HepG2 (cell line): ENCODE measurements at regions not wholly inside any gene's neighbourhood (a gene's known extent, or its start where the extent isn't known, plus 50 kb on each side); places are given as distances from the start of the nearest gene placed in this dataset.

Experiments
- EED ChIP-seq: sonication (generic); formaldehyde crosslinking; IDR thresholded peaks from 2 replicates; pipeline ENCODE4 v1.5.0; 2020; ENCODE audit warnings: mild to moderate bottlenecking, missing genetic modification reagents
- GPN1 ChIP-seq: sonication (generic); formaldehyde crosslinking; IDR thresholded peaks from 2 replicates; pipeline ENCODE4 v1.5.1; 2020; ENCODE audit warnings: missing genetic modification reagents, borderline replicate concordance
- ISX ChIP-seq: sonication (generic); formaldehyde crosslinking; conservative IDR thresholded peaks from 2 replicates; pipeline ENCODE4 v1.5.0; 2020; ENCODE audit warnings: missing genetic modification reagents
- KDM2A ChIP-seq: sonication (generic); formaldehyde crosslinking; IDR thresholded peaks from 2 replicates; pipeline ENCODE4 v1.4.0; 2020; ENCODE audit warnings: low read depth, missing genetic modification reagents, borderline replicate concordance
- KMT2A ChIP-seq: sonication (generic); formaldehyde crosslinking; IDR thresholded peaks from 2 replicates; pipeline ENCODE4 v1.4.0; 2020; ENCODE audit warnings: missing genetic modification reagents
- MTF2 ChIP-seq: sonication (generic); formaldehyde crosslinking; IDR thresholded peaks from 2 replicates; pipeline ENCODE4 v1.5.0; 2020; ENCODE audit warnings: missing genetic modification reagents, borderline replicate concordance
- NAIF1 ChIP-seq: sonication (generic); formaldehyde crosslinking; IDR thresholded peaks from 2 replicates; pipeline ENCODE4 v1.5.0; 2020; ENCODE audit warnings: mild to moderate bottlenecking, missing genetic modification reagents, borderline replicate concordance
- NCOR1 ChIP-seq: fragments of 200-600 bp; sonication (generic); IDR thresholded peaks from 2 replicates; pipeline ENCODE4 v1.7.0; 2017; ENCODE audit warnings: antibody characterized with exemption, low read length, borderline replicate concordance
- RBM39 ChIP-seq: fragments of 200-400 bp; formaldehyde crosslinking; IDR thresholded peaks from one replicate; pipeline ENCODE4 v1.6.1; 2018; ENCODE audit warnings: antibody characterized with exemption, mild to moderate bottlenecking, low read depth, low read length; ENCODE audit not compliant: poor library complexity, severe bottlenecking
- YY1 ChIP-seq: IDR thresholded peaks from 2 replicates; pipeline ENCODE4 v1.6.1; 2011; ENCODE audit warnings: low read length, low read depth, moderate library complexity, mild to moderate bottlenecking; ENCODE audit not compliant: insufficient read depth, insufficient replicate concordance
- ZBTB3 ChIP-seq: sonication (generic); formaldehyde crosslinking; IDR thresholded peaks from 2 replicates; pipeline ENCODE4 v1.4.0; 2020; ENCODE audit warnings: low read depth, mild to moderate bottlenecking, moderate library complexity, missing genetic modification reagents, borderline replicate concordance
- ZBTB8A ChIP-seq: sonication (generic); formaldehyde crosslinking; IDR thresholded peaks from 2 replicates; pipeline ENCODE4 v1.4.0; 2020; ENCODE audit warnings: mild to moderate bottlenecking, low read depth, missing genetic modification reagents, borderline replicate concordance
- ZFP36 ChIP-seq: fragments of 150-350 bp; IDR thresholded peaks from 2 replicates; pipeline ENCODE4 v1.6.1; 2018; ENCODE audit warnings: borderline replicate concordance, low read length, low read depth; ENCODE audit not compliant: partially characterized antibody
- ZNF263 ChIP-seq: sonication (generic); formaldehyde crosslinking; IDR thresholded peaks from 2 replicates; pipeline ENCODE4 v1.4.0; 2020; ENCODE audit warnings: missing genetic modification reagents
- ZNF274 ChIP-seq: sonication (generic); formaldehyde crosslinking; IDR thresholded peaks from 2 replicates; pipeline ENCODE4 v1.5.1; 2020; ENCODE audit warnings: mild to moderate bottlenecking, missing genetic modification reagents
- TF ChIP-seq, protein P1 (sequence below), 2 experiments: sonication (generic) in 1 of 2; formaldehyde crosslinking in 1 of 2; IDR thresholded peaks; 2 replicates each; pipeline versions ENCODE4 v1.4.0 to v1.6.1; 2016 to 2020; ENCODE audit warnings: borderline replicate concordance in 1 of 2, low read depth in 1 of 2, mild to moderate bottlenecking in 1 of 2, missing genetic modification reagents in 1 of 2
- TF ChIP-seq, protein P2 (sequence below): sonication (generic); formaldehyde crosslinking; IDR thresholded peaks from 2 replicates; pipeline ENCODE4 v1.5.1; 2020; ENCODE audit warnings: mild to moderate bottlenecking, moderate library complexity, missing genetic modification reagents
- TF ChIP-seq, protein P3 (sequence below): sonication (generic); formaldehyde crosslinking; IDR thresholded peaks from 2 replicates; pipeline ENCODE4 v1.5.0; 2020; ENCODE audit warnings: mild to moderate bottlenecking, missing genetic modification reagents
- TF ChIP-seq, protein P4 (sequence below): sonication (generic); formaldehyde crosslinking; IDR thresholded peaks from 2 replicates; pipeline ENCODE4 v1.8.1; 2023; ENCODE audit warnings: mild to moderate bottlenecking, missing genetic modification reagents

DNA sequence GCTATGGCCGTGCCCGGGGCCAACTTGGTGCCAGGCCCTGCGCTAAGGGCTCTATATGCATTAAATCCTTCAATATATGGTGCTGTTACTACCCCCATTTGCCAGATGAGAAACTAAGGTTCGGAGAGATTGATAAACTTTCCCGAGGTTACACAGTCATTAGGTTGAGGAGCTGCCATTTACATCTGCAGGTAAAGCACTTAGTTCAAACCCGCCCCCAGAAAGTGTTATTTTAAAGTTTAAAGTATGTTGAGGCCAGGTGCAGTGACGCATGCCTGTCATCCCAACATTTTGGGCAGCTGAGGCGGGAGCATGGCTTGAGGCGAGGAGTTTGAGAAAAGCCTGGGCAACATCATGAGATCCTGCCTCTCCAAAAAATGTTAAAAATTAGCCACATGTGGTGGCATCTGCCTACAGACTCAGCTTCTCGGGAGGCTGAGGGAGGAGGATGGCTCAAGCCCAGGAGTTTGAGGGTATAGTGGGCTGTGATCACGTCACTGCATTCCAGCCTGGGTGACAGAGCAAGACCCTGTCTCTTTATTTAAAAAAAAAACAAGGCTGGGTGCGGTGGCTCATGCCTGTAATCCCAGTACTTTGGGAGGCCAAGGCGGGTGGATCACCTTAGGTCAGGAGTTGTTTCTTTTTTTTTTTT lies 264.7 kb downstream of the PARN start (continued):
- TF ChIP-seq, protein P1, sequence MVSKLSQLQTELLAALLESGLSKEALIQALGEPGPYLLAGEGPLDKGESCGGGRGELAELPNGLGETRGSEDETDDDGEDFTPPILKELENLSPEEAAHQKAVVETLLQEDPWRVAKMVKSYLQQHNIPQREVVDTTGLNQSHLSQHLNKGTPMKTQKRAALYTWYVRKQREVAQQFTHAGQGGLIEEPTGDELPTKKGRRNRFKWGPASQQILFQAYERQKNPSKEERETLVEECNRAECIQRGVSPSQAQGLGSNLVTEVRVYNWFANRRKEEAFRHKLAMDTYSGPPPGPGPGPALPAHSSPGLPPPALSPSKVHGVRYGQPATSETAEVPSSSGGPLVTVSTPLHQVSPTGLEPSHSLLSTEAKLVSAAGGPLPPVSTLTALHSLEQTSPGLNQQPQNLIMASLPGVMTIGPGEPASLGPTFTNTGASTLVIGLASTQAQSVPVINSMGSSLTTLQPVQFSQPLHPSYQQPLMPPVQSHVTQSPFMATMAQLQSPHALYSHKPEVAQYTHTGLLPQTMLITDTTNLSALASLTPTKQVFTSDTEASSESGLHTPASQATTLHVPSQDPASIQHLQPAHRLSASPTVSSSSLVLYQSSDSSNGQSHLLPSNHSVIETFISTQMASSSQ (IDR thresholded peaks at IDR 0.05; ENCODE audit: low read depth), result no peak
- TF ChIP-seq, protein P1 (CRISPR knock-in tag; IDR thresholded peaks at IDR 0.05; ENCODE audit: borderline replicate concordance), result no peak
- no peak for TF ChIP-seq ISX (CRISPR knock-in tag)
- TF ChIP-seq KMT2A (CRISPR knock-in tag), result no peak
- no peak for TF ChIP-seq ZNF274 (CRISPR knock-in tag)
- TF ChIP-seq ZBTB8A (CRISPR knock-in tag), result no peak
- TF ChIP-seq GPN1 (CRISPR knock-in tag), result no peak
- no peak for TF ChIP-seq ZNF263 (CRISPR knock-in tag)
- 0 out of 2 replicates have a peak, but pooled peaks have one; percentile 26 for TF ChIP-seq NAIF1 (CRISPR knock-in tag)
- TF ChIP-seq NCOR1, result no peak
- no peak for TF ChIP-seq RBM39
- no peak for TF ChIP-seq EED (CRISPR knock-in tag)
- TF ChIP-seq, protein P2, sequence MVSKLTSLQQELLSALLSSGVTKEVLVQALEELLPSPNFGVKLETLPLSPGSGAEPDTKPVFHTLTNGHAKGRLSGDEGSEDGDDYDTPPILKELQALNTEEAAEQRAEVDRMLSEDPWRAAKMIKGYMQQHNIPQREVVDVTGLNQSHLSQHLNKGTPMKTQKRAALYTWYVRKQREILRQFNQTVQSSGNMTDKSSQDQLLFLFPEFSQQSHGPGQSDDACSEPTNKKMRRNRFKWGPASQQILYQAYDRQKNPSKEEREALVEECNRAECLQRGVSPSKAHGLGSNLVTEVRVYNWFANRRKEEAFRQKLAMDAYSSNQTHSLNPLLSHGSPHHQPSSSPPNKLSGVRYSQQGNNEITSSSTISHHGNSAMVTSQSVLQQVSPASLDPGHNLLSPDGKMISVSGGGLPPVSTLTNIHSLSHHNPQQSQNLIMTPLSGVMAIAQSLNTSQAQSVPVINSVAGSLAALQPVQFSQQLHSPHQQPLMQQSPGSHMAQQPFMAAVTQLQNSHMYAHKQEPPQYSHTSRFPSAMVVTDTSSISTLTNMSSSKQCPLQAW (CRISPR knock-in tag), result no peak
- 0 out of 2 replicates have a peak, but pooled peaks have one; percentile 5 for TF ChIP-seq KDM2A (CRISPR knock-in tag)
- TF ChIP-seq YY1, result peak; percentile 1
- TF ChIP-seq, protein P3, sequence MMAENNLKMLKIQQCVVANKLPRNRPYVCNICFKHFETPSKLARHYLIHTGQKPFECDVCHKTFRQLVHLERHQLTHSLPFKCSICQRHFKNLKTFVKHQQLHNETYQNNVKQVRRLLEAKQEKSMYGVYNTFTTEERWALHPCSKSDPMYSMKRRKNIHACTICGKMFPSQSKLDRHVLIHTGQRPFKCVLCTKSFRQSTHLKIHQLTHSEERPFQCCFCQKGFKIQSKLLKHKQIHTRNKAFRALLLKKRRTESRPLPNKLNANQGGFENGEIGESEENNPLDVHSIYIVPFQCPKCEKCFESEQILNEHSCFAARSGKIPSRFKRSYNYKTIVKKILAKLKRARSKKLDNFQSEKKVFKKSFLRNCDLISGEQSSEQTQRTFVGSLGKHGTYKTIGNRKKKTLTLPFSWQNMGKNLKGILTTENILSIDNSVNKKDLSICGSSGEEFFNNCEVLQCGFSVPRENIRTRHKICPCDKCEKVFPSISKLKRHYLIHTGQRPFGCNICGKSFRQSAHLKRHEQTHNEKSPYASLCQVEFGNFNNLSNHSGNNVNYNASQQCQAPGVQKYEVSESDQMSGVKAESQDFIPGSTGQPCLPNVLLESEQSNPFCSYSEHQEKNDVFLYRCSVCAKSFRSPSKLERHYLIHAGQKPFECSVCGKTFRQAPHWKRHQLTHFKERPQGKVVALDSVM (CRISPR knock-in tag), result peak; percentile 19; the same call in 1 of the 2 replicates
- TF ChIP-seq MTF2 (CRISPR knock-in tag), result no peak
- TF ChIP-seq ZFP36, result no peak
- TF ChIP-seq, protein P4, sequence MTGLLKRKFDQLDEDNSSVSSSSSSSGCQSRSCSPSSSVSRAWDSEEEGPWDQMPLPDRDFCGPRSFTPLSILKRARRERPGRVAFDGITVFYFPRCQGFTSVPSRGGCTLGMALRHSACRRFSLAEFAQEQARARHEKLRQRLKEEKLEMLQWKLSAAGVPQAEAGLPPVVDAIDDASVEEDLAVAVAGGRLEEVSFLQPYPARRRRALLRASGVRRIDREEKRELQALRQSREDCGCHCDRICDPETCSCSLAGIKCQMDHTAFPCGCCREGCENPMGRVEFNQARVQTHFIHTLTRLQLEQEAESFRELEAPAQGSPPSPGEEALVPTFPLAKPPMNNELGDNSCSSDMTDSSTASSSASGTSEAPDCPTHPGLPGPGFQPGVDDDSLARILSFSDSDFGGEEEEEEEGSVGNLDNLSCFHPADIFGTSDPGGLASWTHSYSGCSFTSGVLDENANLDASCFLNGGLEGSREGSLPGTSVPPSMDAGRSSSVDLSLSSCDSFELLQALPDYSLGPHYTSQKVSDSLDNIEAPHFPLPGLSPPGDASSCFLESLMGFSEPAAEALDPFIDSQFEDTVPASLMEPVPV, result no peak
- no peak for TF ChIP-seq ZBTB3 (CRISPR knock-in tag)
